Trophoblast cell (in vitro differentiated cells and primary cell): ENCODE measurements at regions not wholly inside any gene's neighbourhood (a gene's known extent, or its start where the extent isn't known, plus 50 kb on each side); places are given as distances from the start of the nearest gene placed in this dataset.
"Not testable (repeated sequence)": the region's sequence is repeated elsewhere in the genome, so short reads cannot be mapped to it uniquely, and the experiment has no call there.

Experiments
- DNase-seq, 2 donors: peaks; one replicate each; pipeline ENCODE4 v3.0.0-alpha.2; 2016
- H2AFZ ChIP-seq: 2 replicates; pipeline ENCODE4 v1.6.1; 2013; ENCODE audit warnings: low read length, moderate library complexity, mild to moderate bottlenecking; ENCODE audit not compliant: insufficient read depth, poor library complexity
- H2AK5ac ChIP-seq: 2 replicates; pipeline ENCODE4 v1.6.1; 2013; ENCODE audit warnings: mild to moderate bottlenecking, low read length
- H2BK120ac ChIP-seq: 2 replicates; pipeline ENCODE4 v1.6.1; 2013; ENCODE audit warnings: low read length, mild to moderate bottlenecking, moderate library complexity; ENCODE audit not compliant: insufficient read depth, poor library complexity
- H2BK12ac ChIP-seq: 2 replicates; pipeline ENCODE4 v1.6.1; 2013; ENCODE audit warnings: mild to moderate bottlenecking, low read length, moderate library complexity
- H2BK5ac ChIP-seq: 2 replicates; pipeline ENCODE4 v1.6.1; 2013; ENCODE audit warnings: low read length, low read depth, moderate library complexity, mild to moderate bottlenecking; ENCODE audit not compliant: poor library complexity
- H3K14ac ChIP-seq: 2 replicates; pipeline ENCODE4 v1.6.1; 2013; ENCODE audit warnings: mild to moderate bottlenecking, low read length
- H3K18ac ChIP-seq: 2 replicates; pipeline ENCODE4 v1.6.1; 2013; ENCODE audit warnings: mild to moderate bottlenecking, low read length
- H3K23ac ChIP-seq: 2 replicates; pipeline ENCODE4 v1.6.1; 2013; ENCODE audit warnings: low read length
- H3K27ac ChIP-seq: 2 replicates; pipeline ENCODE4 v1.5.1; 2013; ENCODE audit warnings: low read depth, mild to moderate bottlenecking, inconsistent platforms, low read length, moderate library complexity
- H3K27me3 ChIP-seq: 2 replicates; pipeline ENCODE4 v1.6.1; 2013; ENCODE audit warnings: inconsistent platforms, mild to moderate bottlenecking, low read length, moderate library complexity; ENCODE audit not compliant: insufficient read depth
- H3K36me3 ChIP-seq, 2 experiments: 1 replicate in 1 of 2; 2 replicates in 1 of 2; pipeline ENCODE4 v1.6.1; 2013; ENCODE audit warnings: low read length in 2 of 2, mild to moderate bottlenecking in 2 of 2, moderate library complexity in 1 of 2; ENCODE audit not compliant: insufficient read depth in 2 of 2, control insufficient read depth in 1 of 2
- H3K4ac ChIP-seq: 2 replicates; pipeline ENCODE4 v1.6.1; 2013; ENCODE audit warnings: low read depth, mild to moderate bottlenecking, low read length, moderate library complexity
- H3K4me1 ChIP-seq, 2 experiments: 1 replicate in 1 of 2; 2 replicates in 1 of 2; pipeline ENCODE4 v1.6.1; 2013; ENCODE audit warnings: low read length in 2 of 2, mild to moderate bottlenecking in 2 of 2, moderate library complexity in 1 of 2; ENCODE audit not compliant: insufficient read depth in 2 of 2, control insufficient read depth in 1 of 2
- H3K4me2 ChIP-seq: 2 replicates; pipeline ENCODE4 v1.6.1; 2013; ENCODE audit warnings: inconsistent platforms, mild to moderate bottlenecking, low read length, moderate library complexity
- H3K4me3 ChIP-seq: 2 replicates; pipeline ENCODE4 v1.5.1; 2013; ENCODE audit warnings: mild to moderate bottlenecking, low read depth, low read length, inconsistent platforms
- H3K79me1 ChIP-seq: one replicate; pipeline ENCODE4 v1.6.1; 2013; ENCODE audit warnings: low read length
- H3K79me2 ChIP-seq: 2 replicates; pipeline ENCODE4 v1.6.1; 2013; ENCODE audit warnings: low read length, mild to moderate bottlenecking; ENCODE audit not compliant: control insufficient read depth, insufficient read depth, poor library complexity
- H3K9ac ChIP-seq: 2 replicates; pipeline ENCODE4 v1.6.1; 2013; ENCODE audit warnings: mild to moderate bottlenecking, low read length
- H3K9me3 ChIP-seq: 2 replicates; pipeline ENCODE4 v1.6.1; 2013; ENCODE audit warnings: low read depth, mild to moderate bottlenecking, control low read depth, inconsistent platforms, low read length; ENCODE audit not compliant: insufficient read depth
- H4K12ac ChIP-seq: 2 replicates; pipeline ENCODE4 v1.6.1; 2013; ENCODE audit warnings: low read depth, mild to moderate bottlenecking, low read length, moderate library complexity
- H4K8ac ChIP-seq: 2 replicates; pipeline ENCODE4 v1.6.1; 2013; ENCODE audit warnings: low read depth, mild to moderate bottlenecking, low read length, moderate library complexity
- H4K91ac ChIP-seq: one replicate; pipeline ENCODE4 v1.6.1; 2013; ENCODE audit warnings: low read depth, mild to moderate bottlenecking, low read length, moderate library complexity
- WGBS: extraction: QIAGEN DNeasy Blood & Tissue Kit; methylation state at CpG from one replicate; pipeline ENCODE4 v1.1.7; 2013; ENCODE audit warnings: missing lambda C conversion rate; ENCODE audit not compliant: insufficient read length, insufficient coverage; ENCODE audit errors: extremely low coverage; 5-methylcytosine and 5-hydroxymethylcytosine counted together

DNA sequence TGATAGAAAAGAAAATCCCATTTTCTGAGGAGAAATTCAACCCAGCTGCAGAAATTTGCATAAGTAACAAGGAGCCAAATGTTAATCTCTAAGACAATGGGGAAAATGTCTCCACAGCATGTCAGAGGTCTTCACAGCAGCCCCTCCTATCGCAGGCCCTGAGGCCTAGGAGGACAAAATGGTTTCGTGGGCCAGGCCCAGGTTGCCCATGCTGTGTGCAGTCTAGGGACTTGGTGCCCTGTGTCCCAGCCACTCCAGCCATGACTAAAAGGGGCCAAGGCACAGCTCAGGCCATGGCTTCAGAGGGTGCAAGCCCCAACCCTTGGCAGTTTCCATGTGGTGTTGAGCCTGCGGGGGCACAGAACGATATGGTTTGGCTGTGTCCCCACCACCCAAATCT is 369.0 kb downstream of the ZIC3 start:
- not testable (repeated sequence) for H4K12ac ChIP-seq, H2BK120ac ChIP-seq, H3K79me2 ChIP-seq, H2BK12ac ChIP-seq, H3K4me3 ChIP-seq, H3K9ac ChIP-seq, H2AK5ac ChIP-seq, H3K4me1 ChIP-seq, H3K4ac ChIP-seq, H4K8ac ChIP-seq, H2AFZ ChIP-seq, H3K18ac ChIP-seq, DNase-seq, H3K79me1 ChIP-seq, H3K4me2 ChIP-seq, H3K27me3 ChIP-seq, H3K9me3 ChIP-seq, H3K23ac ChIP-seq, H2BK5ac ChIP-seq, H3K27ac ChIP-seq, H3K36me3 ChIP-seq, H3K14ac ChIP-seq, H4K91ac ChIP-seq
- WGBS, result no CpG with 5 or more reads among the region's 4 CpGs

DNA sequence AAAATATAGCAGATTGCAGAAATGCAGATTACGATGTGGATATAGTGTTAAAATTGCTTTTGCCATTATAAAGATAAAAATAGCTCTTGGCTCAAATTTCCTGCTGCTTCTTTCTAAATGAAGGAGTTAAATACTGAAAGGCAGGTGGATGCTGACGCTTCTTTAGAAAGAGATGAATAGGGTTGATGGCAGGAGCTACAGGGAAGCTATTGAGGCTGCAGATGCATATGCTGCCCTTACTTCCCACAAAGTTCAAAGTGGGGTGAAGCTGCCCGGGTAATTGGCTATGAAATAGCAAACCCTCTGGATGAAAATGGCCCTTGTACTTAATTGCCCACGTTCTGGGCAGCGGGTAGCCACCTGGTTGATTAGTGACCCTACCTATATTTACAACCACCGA is 379.5 kb downstream of the ZIC3 start:
- H2AFZ ChIP-seq, result no peak overlapping the region
- H3K4me3 ChIP-seq, result no peak overlapping the region
- H3K79me2 ChIP-seq, result no peaks in the 10 kb centered on the region
- H4K8ac ChIP-seq, result no peak overlapping the region
- no peak overlapping the region for H4K12ac ChIP-seq
- H3K14ac ChIP-seq, result no peak overlapping the region
- H4K91ac ChIP-seq, result no peak overlapping the region
- H3K9ac ChIP-seq, result no peak overlapping the region
- no peak overlapping the region for H2BK5ac ChIP-seq
- WGBS, result no CpG with 5 or more reads among the region's 6 CpGs
- no peak overlapping the region for H3K23ac ChIP-seq
- H3K18ac ChIP-seq, result no peak overlapping the region
- no peak overlapping the region for H3K4ac ChIP-seq
- no peak overlapping the region for H3K27ac ChIP-seq
- peaks cover 4% of the 10 kb centered on the region for H3K9me3 ChIP-seq
- H3K4me2 ChIP-seq, result no peak overlapping the region
- no peaks in the 10 kb centered on the region for H3K27me3 ChIP-seq
- H3K4me1 ChIP-seq, result no peaks in the 10 kb centered on the region
- H2AK5ac ChIP-seq, result no peak overlapping the region
- H3K36me3 ChIP-seq, result no peaks in the 10 kb centered on the region
- no peaks in the 10 kb centered on the region for H3K79me1 ChIP-seq
- no peak overlapping the region for H2BK120ac ChIP-seq
- DNase-seq, result no peak
- no peak overlapping the region for H2BK12ac ChIP-seq

GRCh38 chrX:137969191-137969590 is 403.3 kb downstream of the ZIC3 start:
- Histone ChIP-seq H3K4me2 (no peak overlapping the region), H3K18ac (no peak overlapping the region), H3K23ac (no peak overlapping the region), H3K79me1 (no peaks in the 10 kb centered on the region), H3K9me3 (no peaks in the 10 kb centered on the region), H3K36me3 (no peaks in the 10 kb centered on the region), H4K91ac (no peak overlapping the region), H4K8ac (no peak overlapping the region), H3K14ac (no peak overlapping the region), H3K4me3 (no peak overlapping the region), H2BK120ac (no peak overlapping the region), H2AK5ac (no peak overlapping the region), H4K12ac (no peak overlapping the region), H2BK12ac (no peak overlapping the region), H2AFZ (no peak overlapping the region), H2BK5ac (no peak overlapping the region), H3K27ac (no peak overlapping the region), H3K27me3 (no peaks in the 10 kb centered on the region), H3K4me1 (no peaks in the 10 kb centered on the region), H3K79me2 (no peaks in the 10 kb centered on the region), H3K9ac (no peak overlapping the region), H3K4ac (no peak overlapping the region)
- DNase-seq, result no peak

GRCh38 chrX:137982472-137983172 is 416.7 kb downstream of the ZIC3 start:
- Histone ChIP-seq H3K14ac (no peak overlapping the region), H3K23ac (no peak overlapping the region), H3K4me2 (no peak overlapping the region), H2AK5ac (no peak overlapping the region), H3K4me1 (no peaks in the 10 kb centered on the region), H3K18ac (no peak overlapping the region), H4K91ac (no peak overlapping the region), H3K79me1 (no peaks in the 10 kb centered on the region), H3K4me3 (no peak overlapping the region), H3K4ac (no peak overlapping the region), H3K79me2 (no peaks in the 10 kb centered on the region), H3K27ac (no peak overlapping the region), H2BK120ac (no peak overlapping the region), H3K9me3 (no peaks in the 10 kb centered on the region), H4K12ac (no peak overlapping the region), H3K36me3 (no peaks in the 10 kb centered on the region), H2AFZ (no peak overlapping the region), H3K27me3 (no peaks in the 10 kb centered on the region), H4K8ac (no peak overlapping the region), H2BK12ac (no peak overlapping the region), H2BK5ac (no peak overlapping the region), H3K9ac (no peak overlapping the region)
- WGBS, result no CpG with 5 or more reads among the region's 1 CpG
- no peak for DNase-seq
